ENCODE measurements at regions not wholly inside any gene's neighbourhood (a gene's known extent, or its start where the extent isn't known, plus 50 kb on each side); places are given as distances from the start of the nearest gene placed in this dataset.

DNA sequence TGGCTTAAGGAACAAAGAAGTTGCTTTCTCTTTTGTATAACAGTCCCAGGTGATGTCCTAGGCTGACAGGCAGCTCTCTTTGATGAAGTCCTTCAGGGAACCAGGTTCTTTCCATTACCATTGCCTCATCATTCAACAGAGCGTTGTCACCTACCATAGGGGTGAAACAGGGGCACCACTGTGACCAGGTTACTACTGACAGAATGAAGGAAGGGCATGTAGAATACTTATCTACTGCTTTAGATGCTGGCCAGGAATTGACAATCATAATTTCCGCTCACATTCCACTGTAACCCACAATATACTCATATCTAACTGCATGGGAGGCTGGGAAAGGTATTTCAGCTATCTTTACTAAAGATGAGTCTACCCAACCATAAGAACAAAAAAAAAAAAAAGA, 148.0 kb upstream of the FNDC3A start:
- DNase-seq (ENCODE audit: low read depth in 1 of 2, low spot score in 1 of 2) = no peak
- TF ChIP-seq GABPA (IDR thresholded peaks at IDR 0.05; ENCODE audit: low read depth) (no peak), POLR2AphosphoS5 (IDR thresholded peaks at IDR 0.05; ENCODE audit: low read depth) (no peak), SPI1 (IDR thresholded peaks at IDR 0.05; ENCODE audit: borderline replicate concordance, low read depth) (no peak)
- TF ChIP-seq, protein P1, sequence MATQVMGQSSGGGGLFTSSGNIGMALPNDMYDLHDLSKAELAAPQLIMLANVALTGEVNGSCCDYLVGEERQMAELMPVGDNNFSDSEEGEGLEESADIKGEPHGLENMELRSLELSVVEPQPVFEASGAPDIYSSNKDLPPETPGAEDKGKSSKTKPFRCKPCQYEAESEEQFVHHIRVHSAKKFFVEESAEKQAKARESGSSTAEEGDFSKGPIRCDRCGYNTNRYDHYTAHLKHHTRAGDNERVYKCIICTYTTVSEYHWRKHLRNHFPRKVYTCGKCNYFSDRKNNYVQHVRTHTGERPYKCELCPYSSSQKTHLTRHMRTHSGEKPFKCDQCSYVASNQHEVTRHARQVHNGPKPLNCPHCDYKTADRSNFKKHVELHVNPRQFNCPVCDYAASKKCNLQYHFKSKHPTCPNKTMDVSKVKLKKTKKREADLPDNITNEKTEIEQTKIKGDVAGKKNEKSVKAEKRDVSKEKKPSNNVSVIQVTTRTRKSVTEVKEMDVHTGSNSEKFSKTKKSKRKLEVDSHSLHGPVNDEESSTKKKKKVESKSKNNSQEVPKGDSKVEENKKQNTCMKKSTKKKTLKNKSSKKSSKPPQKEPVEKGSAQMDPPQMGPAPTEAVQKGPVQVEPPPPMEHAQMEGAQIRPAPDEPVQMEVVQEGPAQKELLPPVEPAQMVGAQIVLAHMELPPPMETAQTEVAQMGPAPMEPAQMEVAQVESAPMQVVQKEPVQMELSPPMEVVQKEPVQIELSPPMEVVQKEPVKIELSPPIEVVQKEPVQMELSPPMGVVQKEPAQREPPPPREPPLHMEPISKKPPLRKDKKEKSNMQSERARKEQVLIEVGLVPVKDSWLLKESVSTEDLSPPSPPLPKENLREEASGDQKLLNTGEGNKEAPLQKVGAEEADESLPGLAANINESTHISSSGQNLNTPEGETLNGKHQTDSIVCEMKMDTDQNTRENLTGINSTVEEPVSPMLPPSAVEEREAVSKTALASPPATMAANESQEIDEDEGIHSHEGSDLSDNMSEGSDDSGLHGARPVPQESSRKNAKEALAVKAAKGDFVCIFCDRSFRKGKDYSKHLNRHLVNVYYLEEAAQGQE (IDR thresholded peaks at IDR 0.05; ENCODE audit: insufficient replicate concordance, low read depth) = no peak
- TF ChIP-seq, protein P2, sequence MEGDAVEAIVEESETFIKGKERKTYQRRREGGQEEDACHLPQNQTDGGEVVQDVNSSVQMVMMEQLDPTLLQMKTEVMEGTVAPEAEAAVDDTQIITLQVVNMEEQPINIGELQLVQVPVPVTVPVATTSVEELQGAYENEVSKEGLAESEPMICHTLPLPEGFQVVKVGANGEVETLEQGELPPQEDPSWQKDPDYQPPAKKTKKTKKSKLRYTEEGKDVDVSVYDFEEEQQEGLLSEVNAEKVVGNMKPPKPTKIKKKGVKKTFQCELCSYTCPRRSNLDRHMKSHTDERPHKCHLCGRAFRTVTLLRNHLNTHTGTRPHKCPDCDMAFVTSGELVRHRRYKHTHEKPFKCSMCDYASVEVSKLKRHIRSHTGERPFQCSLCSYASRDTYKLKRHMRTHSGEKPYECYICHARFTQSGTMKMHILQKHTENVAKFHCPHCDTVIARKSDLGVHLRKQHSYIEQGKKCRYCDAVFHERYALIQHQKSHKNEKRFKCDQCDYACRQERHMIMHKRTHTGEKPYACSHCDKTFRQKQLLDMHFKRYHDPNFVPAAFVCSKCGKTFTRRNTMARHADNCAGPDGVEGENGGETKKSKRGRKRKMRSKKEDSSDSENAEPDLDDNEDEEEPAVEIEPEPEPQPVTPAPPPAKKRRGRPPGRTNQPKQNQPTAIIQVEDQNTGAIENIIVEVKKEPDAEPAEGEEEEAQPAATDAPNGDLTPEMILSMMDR (IDR thresholded peaks at IDR 0.05; ENCODE audit: insufficient read depth, low read length) = no peak
- Histone ChIP-seq H3K4me3 (replicated peaks; ENCODE audit: insufficient read depth, low read length) (no peak overlapping the region), H3K27ac (replicated peaks) (no peak overlapping the region), H3K27me3 (ENCODE audit: insufficient read depth, poor library complexity, severe bottlenecking) (no peaks in the 10 kb centered on the region)

- Histone ChIP-seq H3K27me3 (ENCODE audit: insufficient read depth, poor library complexity, severe bottlenecking) (no peaks in the 10 kb centered on the region), H3K4me3 (replicated peaks; ENCODE audit: insufficient read depth, low read length) (no peak overlapping the region), H3K27ac (replicated peaks) (no peak overlapping the region)
- no peak for TF ChIP-seq POLR2AphosphoS5 (IDR thresholded peaks at IDR 0.05; ENCODE audit: low read depth)
- no peak for DNase-seq (ENCODE audit: low read depth in 1 of 2, low spot score in 1 of 2)
Observed at GRCh38 chr13:48828962-48829411, 146.7 kb upstream of the FNDC3A start.

DNA sequence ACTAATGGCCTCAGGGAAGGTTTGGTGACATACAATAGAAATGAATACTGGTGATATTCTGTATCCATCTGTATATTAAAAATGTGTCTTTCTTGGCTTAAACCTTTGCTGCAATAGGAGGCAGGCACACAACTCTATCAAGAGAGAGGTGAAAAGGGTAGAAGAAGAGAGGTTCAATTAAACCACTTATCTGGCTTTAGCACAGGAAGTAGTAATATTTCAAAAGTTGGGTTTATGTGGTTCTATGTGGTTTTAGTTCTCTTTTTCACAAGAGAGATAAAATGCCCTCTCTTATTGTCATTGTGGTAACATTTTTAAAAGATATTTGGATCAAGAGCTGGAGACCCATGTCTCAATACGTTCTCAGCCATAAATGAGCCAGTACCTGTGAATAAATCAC, 146.2 kb upstream of the FNDC3A start:
- Histone ChIP-seq H3K4me3 (replicated peaks; ENCODE audit: insufficient read depth, low read length) (no peak overlapping the region), H3K27ac (replicated peaks) (no peak overlapping the region), H3K27me3 (ENCODE audit: insufficient read depth, poor library complexity, severe bottlenecking) (no peaks in the 10 kb centered on the region)
- TF ChIP-seq, protein P1 (IDR thresholded peaks at IDR 0.05; ENCODE audit: insufficient replicate concordance, low read depth) = no peak
- no peak for TF ChIP-seq GABPA (IDR thresholded peaks at IDR 0.05; ENCODE audit: low read depth)
- no peak for TF ChIP-seq POLR2AphosphoS5 (IDR thresholded peaks at IDR 0.05; ENCODE audit: low read depth)
- no peak for TF ChIP-seq SPI1 (IDR thresholded peaks at IDR 0.05; ENCODE audit: borderline replicate concordance, low read depth)
- TF ChIP-seq, protein P2 (IDR thresholded peaks at IDR 0.05; ENCODE audit: insufficient read depth, low read length) = no peak
- no peak for DNase-seq (ENCODE audit: low read depth in 1 of 2, low spot score in 1 of 2)

- no peak for TF ChIP-seq GABPA (IDR thresholded peaks at IDR 0.05; ENCODE audit: low read depth)
- no peak for TF ChIP-seq POLR2AphosphoS5 (IDR thresholded peaks at IDR 0.05; ENCODE audit: low read depth)
- TF ChIP-seq SPI1 (IDR thresholded peaks at IDR 0.05; ENCODE audit: borderline replicate concordance, low read depth) = no peak
- TF ChIP-seq, protein P2 (IDR thresholded peaks at IDR 0.05; ENCODE audit: insufficient read depth, low read length) = no peak
- TF ChIP-seq, protein P1 (IDR thresholded peaks at IDR 0.05; ENCODE audit: insufficient replicate concordance, low read depth) = no peak
- Histone ChIP-seq H3K27ac (replicated peaks) (no peak overlapping the region), H3K27me3 (ENCODE audit: insufficient read depth, poor library complexity, severe bottlenecking) (no peaks in the 10 kb centered on the region), H3K4me3 (replicated peaks; ENCODE audit: insufficient read depth, low read length) (no peak overlapping the region)
- peak in 1 of 2 experiments; percentile 25 for DNase-seq (ENCODE audit: low read depth in 1 of 2, low spot score in 1 of 2)
Observed at GRCh38 chr13:48831248-48831647, 144.5 kb upstream of the FNDC3A start.

Data from HL-60 (cell line).